ENCODE measurements at regions not wholly inside any gene's neighbourhood (a gene's known extent, or its start where the extent isn't known, plus 50 kb on each side); places are given as distances from the start of the nearest gene placed in this dataset.

- no peak for DNase-seq (ENCODE audit: low read depth, low spot score)
Measured at GRCh38 chr2:7709907-7710306, 792.7 kb downstream of the RNF144A start.

GRCh38 chr2:7711167-7711566 is 794.0 kb downstream of the RNF144A start:
- no peak for DNase-seq (ENCODE audit: low read depth, low spot score)

DNA sequence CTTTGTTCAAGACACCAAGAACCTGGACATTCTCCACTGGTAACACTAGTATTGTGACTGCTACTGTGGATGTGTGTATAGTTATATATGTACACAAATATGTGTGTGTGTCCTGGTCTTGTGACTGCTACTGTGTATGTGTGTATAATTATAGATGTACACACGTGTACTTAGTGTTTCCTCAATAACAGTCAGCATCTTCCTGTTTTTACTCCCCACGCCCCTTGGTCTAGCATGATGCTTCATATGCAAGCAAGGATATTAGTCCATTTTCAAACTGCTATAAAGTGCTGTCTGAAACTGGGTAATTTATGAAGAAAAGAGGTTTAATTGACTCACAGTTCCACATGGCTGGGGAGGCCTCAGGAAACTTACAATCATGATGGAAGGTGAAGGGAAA is 802.7 kb downstream of the RNF144A start:
- no peak for DNase-seq (ENCODE audit: low read depth, low spot score)

GRCh38 chr2:7721413-7721995 is 804.3 kb downstream of the RNF144A start:
- no peak for DNase-seq (ENCODE audit: low read depth, low spot score)

- DNase-seq (ENCODE audit: low read depth, low spot score) = no peak
Measured at GRCh38 chr2:7722212-7722910, 805.1 kb downstream of the RNF144A start.

- DNase-seq (ENCODE audit: low read depth, low spot score) = no peak
Measured at GRCh38 chr2:7724336-7724735, 807.1 kb downstream of the RNF144A start.

DNA sequence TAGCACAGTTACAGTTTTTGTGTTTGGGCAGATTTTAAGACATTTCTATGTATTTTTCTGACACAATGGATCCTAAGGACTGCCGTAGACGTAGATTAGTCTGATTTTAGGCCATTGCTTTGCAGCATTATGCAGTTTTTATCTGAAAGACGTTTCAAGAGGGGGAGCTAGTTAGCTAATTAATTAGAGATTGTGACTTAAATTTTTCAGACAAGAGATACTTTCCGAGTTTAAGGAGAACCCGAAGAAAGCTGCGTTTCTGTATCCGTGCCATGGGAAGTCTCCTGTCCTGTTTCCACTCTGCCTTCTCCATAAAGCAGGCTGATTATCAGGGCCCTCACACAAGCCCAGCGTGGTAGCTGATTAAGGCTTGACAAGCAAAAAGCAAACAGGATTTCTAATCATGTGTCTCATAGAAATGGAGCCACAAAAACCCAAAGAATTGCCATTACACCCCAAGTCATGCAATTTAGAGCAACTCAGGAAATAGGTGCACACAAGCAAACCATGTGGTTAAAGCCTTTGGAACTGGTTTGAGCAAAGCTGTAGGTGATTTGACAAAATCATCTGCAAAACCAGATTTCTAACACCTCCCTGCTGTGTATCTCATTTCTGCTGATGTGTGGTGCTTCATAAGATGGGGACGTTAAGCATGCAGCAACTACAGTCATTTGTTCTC is 808.1 kb downstream of the RNF144A start:
- DNase-seq (ENCODE audit: low read depth, low spot score) = no peak

- no peak for DNase-seq (ENCODE audit: low read depth, low spot score)
Measured at GRCh38 chr2:7725850-7726242, 808.6 kb downstream of the RNF144A start.

DNA sequence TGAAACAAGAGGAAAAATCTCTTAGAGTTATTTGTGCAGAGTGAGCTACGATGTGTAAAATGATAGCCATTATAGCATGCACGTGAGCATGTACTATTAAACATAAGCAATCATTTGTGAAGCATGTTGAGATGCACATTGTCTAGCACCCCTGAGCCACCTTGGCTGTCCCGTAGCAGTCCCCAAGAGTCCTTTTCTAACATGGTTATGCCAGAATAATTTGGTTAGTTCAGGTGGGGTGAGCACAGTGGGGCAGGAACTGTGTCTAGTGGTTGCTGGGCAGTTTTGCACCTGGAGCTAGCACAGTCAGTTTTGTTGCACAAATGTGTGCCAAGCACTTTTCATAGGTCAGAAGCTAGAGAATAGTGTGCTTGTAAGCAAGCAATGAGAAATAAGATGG is 809.8 kb downstream of the RNF144A start:
- no peak for DNase-seq (ENCODE audit: low read depth, low spot score)

- no peak for DNase-seq (ENCODE audit: low read depth, low spot score)
Measured at GRCh38 chr2:7728388-7728787, 811.2 kb downstream of the RNF144A start.

GRCh38 chr2:7730449-7730848 is 813.2 kb downstream of the RNF144A start:
- DNase-seq (ENCODE audit: low read depth, low spot score) = no peak

DNA sequence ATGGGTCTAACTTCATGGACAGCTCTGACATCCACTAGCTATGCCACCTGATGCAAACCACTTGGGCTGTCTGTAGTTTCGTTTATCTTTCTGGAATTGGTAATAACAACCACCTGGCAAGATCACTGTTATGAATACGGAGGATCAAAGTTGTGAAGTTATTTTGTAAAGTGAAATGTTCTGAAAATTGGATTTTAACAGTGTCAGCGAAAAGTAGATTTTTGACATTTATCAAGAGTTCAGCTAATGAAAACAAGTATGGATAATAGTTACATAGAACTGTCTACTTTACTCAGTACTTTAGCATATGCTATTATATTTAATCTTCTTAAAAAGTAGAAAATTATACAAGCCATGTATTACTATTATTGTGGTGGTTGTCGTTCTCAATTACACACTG is 813.8 kb downstream of the RNF144A start:
- DNase-seq (ENCODE audit: low read depth, low spot score) = no peak

DNA sequence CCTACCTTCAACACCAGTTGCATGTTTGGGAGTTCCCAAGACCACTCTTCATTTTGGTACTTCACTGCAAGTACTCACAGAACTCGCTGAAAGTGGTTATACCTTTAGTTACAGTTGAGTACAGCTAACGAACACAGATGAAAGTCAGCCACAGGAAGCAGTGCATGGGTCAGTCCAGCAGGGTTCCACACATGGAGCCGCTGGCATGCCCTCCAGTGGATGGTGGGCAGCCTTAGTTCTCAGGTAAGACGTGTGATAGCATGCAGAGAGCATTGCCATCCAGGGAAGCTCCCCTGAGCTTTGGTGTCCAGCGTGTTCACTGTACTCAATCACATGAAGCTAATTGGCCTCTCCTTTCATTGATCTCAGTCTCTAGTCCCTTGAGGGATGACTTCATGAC is 815.3 kb downstream of the RNF144A start:
- DNase-seq (ENCODE audit: low read depth, low spot score) = no peak

GRCh38 chr2:7736646-7737305 is 819.6 kb downstream of the RNF144A start:
- no peak for DNase-seq (ENCODE audit: low read depth, low spot score)

GRCh38 chr2:7738596-7738995 is 821.4 kb downstream of the RNF144A start:
- DNase-seq (ENCODE audit: low read depth, low spot score) = no peak

DNA sequence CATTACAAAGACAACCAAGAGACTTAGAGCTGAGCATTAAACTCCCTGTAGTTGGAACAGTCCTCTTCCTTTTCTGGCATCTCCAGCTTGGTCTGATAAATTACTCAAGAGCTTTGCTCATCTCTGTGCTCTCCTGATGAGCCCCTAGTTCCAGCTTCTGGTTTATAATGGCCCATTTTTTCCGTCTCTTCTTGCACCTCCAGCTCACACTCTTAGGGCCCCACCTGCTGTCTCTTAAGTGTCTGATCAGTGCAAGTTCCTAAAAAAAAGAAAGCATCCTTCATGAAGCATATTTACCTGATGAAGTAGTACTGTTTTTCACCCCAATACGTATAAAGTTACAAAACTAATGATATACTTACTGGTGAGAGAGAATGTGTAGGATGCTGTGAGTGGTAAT is 822.9 kb downstream of the RNF144A start:
- DNase-seq (ENCODE audit: low read depth, low spot score) = no peak

DNA sequence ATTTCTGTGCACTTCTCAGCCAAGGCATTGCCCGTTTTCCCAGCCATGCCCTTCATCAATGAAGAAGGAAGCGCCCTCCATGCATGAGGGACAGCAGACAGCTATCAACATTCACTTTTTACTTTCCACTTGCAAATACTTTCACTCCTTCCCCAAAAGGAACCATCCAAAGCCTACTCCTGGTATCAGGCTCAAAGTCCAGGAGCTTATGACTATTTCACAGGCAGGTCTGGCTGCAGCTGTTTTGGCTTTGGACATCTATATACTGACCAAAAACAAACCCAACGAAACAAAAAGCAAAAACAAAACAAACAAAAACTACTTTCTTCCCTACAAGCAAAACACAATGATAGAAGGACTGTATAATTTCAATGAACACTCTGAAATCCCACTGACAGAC is 825.1 kb downstream of the RNF144A start:
- DNase-seq (ENCODE audit: low read depth, low spot score) = no peak

- no peak for DNase-seq (ENCODE audit: low read depth, low spot score)
Measured at GRCh38 chr2:7744827-7745226, 827.6 kb downstream of the RNF144A start.

- DNase-seq (ENCODE audit: low read depth, low spot score) = no peak
Measured at GRCh38 chr2:7745369-7745768, 828.2 kb downstream of the RNF144A start.

DNA sequence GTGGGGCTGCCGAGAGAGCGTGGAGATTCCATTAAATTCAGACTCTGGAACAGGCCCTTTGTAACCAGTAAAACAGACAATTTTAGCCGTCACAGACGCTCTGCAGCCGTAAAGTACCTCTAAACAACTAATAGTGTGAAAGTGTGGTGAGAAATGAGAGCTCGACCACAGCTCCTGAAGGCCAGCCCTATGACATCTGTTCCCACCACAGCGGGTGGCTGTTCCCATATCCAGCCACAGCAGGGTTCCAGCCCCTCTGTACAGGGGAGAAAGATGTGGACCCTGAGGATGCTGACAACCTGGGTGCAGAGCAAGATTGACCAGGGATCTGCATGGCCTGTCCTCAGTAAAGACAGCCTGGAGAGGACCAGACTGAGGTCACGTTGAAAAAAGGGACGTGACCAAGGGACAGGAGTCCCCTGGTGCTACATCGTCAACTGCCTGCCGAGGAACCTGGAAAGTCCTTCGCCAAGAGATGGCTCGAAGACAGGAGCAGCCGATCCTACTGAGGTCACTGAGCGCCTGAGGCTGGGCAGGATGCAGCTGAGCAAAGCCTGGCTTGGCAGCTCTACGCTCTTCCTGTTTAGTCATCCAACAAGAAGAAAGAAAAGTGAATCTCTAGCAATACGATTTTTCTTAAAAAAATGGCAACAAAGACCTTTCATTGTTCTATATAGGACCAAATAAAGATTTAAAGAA is 831.7 kb downstream of the RNF144A start:
- no peak for DNase-seq (ENCODE audit: low read depth, low spot score)

DNA sequence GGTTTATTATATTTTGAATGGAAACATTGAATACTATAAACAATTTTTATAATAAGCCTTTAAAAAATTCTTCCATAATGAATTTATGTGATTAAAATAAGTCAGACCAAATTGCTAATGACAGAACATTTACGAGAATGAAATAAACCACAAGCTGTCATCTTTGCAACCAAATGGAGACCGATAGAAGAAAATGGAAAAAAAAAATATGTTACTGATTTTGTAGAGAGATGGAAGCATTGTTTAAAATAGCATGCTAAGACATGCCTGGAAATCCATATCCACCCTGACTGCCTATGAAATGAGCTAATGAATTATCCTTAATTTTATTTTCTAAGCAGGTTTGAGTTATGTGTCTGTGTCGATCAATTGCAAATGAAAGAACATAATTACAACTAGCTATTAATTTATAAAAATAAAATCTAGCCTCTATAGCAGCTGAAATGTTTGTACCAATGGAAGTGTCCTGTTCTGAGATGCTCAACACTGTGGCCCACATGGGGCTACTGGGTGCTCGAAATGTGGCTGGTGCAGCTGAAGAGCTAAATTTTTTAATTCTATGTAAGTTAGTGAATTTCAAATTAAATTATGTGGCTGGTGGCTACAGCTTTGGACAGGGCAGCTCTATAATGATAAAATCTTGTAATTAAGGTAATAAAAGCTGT is 832.8 kb downstream of the RNF144A start:
- no peak for DNase-seq (ENCODE audit: low read depth, low spot score)

Data from smooth muscle cell of the brain vasculature (primary cell).